Activated CD4-positive, alpha-beta T cell treated with anti-CD3 and anti-CD28 coated beads, Interleukin-2, Interleukin-4, amounts not matched to agents 100 ng/mL and 50 ng/mL, durations not matched to agents 16 hours and 8 hours (primary cell): ENCODE measurements at regions not wholly inside any gene's neighbourhood (a gene's known extent, or its start where the extent isn't known, plus 50 kb on each side); places are given as distances from the start of the nearest gene placed in this dataset.

Experiments used
- DNase-seq: peaks from one replicate; pipeline ENCODE4 v3.0.0-alpha.2; 2020; ENCODE audit warnings: low spot score

- DNase-seq = no peak
Observed at GRCh38 chr20:50258790-50259483, 68.3 kb downstream of the CEBPB start.

GRCh38 chr20:50259705-50260478, 69.3 kb downstream of the CEBPB start:
- DNase-seq = no peak

GRCh38 chr20:50260479-50261221, 70.0 kb downstream of the CEBPB start:
- DNase-seq = no peak

GRCh38 chr20:50261471-50262212, 71.0 kb downstream of the CEBPB start:
- no peak for DNase-seq

- no peak for DNase-seq
Observed at GRCh38 chr20:50263831-50264230, 73.2 kb downstream of the CEBPB start.

GRCh38 chr20:50264534-50265145, 74.0 kb downstream of the CEBPB start:
- DNase-seq = no peak

GRCh38 chr20:50265245-50265946, 74.8 kb downstream of the CEBPB start:
- DNase-seq = no peak

- DNase-seq = no peak
Observed at GRCh38 chr20:50266293-50267040, 75.8 kb downstream of the CEBPB start.

GRCh38 chr20:50267041-50267865, 76.6 kb downstream of the CEBPB start:
- no peak for DNase-seq

GRCh38 chr20:50267866-50268219, 77.2 kb downstream of the CEBPB start:
- no peak for DNase-seq

GRCh38 chr20:50269091-50270033, 78.7 kb downstream of the CEBPB start:
- DNase-seq = no peak

GRCh38 chr20:50270034-50270395, 79.4 kb downstream of the CEBPB start:
- DNase-seq = no peak

- no peak for DNase-seq
Observed at GRCh38 chr20:50270569-50270968, 79.9 kb downstream of the CEBPB start.

- no peak for DNase-seq
Observed at GRCh38 chr20:50271176-50271575, 80.5 kb downstream of the CEBPB start.

GRCh38 chr20:50271612-50272011, 81.0 kb downstream of the CEBPB start:
- DNase-seq = no peak

GRCh38 chr20:50272030-50272723, 81.5 kb downstream of the CEBPB start:
- no peak for DNase-seq

GRCh38 chr20:50272724-50273446, 82.3 kb downstream of the CEBPB start:
- no peak for DNase-seq
